ENCODE measurements at regions not wholly inside any gene's neighbourhood (a gene's known extent, or its start where the extent isn't known, plus 50 kb on each side); places are given as distances from the start of the nearest gene placed in this dataset.

DNA sequence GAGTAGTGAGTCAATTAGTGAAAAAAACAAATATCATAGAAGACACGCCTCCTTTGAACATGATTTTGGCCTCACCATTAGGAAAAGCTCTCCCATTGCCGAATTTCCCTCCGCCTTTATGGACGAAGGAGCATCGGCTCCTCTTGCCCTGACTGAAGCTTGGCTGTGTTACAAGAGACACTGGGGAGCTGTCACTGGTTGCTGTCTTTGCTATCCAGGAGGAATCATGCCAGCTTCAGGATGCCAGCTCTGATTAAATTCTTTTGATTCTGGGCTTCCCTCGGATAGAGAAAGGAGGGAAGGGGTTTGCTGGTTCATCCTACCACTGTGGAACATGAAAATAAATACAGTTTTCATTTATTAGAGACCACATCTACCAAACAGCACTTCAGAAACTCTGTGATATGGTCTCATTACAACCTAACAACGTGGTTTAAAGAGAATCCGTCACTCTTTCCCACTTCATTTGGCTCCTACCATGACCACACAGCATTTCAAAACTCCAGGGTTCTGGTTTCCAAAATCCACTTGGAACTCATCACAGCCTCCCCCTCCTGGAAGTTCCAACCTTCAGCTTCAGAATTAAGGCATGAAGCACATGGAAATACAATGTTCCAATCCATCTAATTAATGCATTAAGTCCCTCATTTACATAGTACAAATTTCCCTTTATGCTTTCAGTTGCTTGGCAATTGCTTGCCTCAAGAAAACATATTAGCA lies 446.0 kb downstream of the EFNB2 start:
- no peaks in the 10 kb centered on the region for H3K9me3 Mint-ChIP-seq
- ATAC-seq: no peak
- H3K4me3 Mint-ChIP-seq: no peak overlapping the region
- Histone ChIP-seq H3K4me1 (ENCODE audit: insufficient read depth) (no peaks in the 10 kb centered on the region), H3K36me3 (ENCODE audit: insufficient read depth) (no peaks in the 10 kb centered on the region), H4K20me1 (replicated peaks; ENCODE audit: insufficient read depth) (no peaks in the 10 kb centered on the region), H3F3A (replicated peaks; ENCODE audit: low read depth) (no peaks in the 10 kb centered on the region), H3K79me2 (replicated peaks; ENCODE audit: insufficient read depth) (no peaks in the 10 kb centered on the region), H3K4me3 (no peak overlapping the region), H3K27ac (ENCODE audit: low read depth) (no peak overlapping the region), H3K9me2 (ENCODE audit: insufficient read depth) (no peaks in the 10 kb centered on the region), H3K27me3 (ENCODE audit: insufficient read depth) (no peaks in the 10 kb centered on the region), H2AFZ (no peak overlapping the region), H3K4me2 (no peak overlapping the region)
- H3K27me3 Mint-ChIP-seq (ENCODE audit: insufficient read depth, low read depth, poor library complexity): peaks cover 6% of the 10 kb centered on the region
- TF ChIP-seq NANOG (IDR thresholded peaks at IDR 0.05; ENCODE audit: borderline replicate concordance) (no peak), JUNB (IDR thresholded peaks at IDR 0.05; ENCODE audit: unreplicated experiment) (no peak), ZNF331 (CRISPR knock-in tag; IDR thresholded peaks at IDR 0.05; ENCODE audit: low read depth) (no peak), POLR2AphosphoS5 (IDR thresholded peaks at IDR 0.05; ENCODE audit: low read depth) (no peak), STAT1 (IDR thresholded peaks at IDR 0.05; ENCODE audit: unreplicated experiment) (no peak), EZH2 (IDR thresholded peaks at IDR 0.05; ENCODE audit: low read depth, unreplicated experiment) (no peak), ZNF114 (CRISPR knock-in tag; IDR thresholded peaks at IDR 0.05) (no peak), CREB1 (CRISPR knock-in tag; IDR thresholded peaks at IDR 0.05; ENCODE audit: low read depth) (no peak), EZH2phosphoT487 (IDR thresholded peaks at IDR 0.05; ENCODE audit: unreplicated experiment) (no peak)
- TF ChIP-seq, protein P1, sequence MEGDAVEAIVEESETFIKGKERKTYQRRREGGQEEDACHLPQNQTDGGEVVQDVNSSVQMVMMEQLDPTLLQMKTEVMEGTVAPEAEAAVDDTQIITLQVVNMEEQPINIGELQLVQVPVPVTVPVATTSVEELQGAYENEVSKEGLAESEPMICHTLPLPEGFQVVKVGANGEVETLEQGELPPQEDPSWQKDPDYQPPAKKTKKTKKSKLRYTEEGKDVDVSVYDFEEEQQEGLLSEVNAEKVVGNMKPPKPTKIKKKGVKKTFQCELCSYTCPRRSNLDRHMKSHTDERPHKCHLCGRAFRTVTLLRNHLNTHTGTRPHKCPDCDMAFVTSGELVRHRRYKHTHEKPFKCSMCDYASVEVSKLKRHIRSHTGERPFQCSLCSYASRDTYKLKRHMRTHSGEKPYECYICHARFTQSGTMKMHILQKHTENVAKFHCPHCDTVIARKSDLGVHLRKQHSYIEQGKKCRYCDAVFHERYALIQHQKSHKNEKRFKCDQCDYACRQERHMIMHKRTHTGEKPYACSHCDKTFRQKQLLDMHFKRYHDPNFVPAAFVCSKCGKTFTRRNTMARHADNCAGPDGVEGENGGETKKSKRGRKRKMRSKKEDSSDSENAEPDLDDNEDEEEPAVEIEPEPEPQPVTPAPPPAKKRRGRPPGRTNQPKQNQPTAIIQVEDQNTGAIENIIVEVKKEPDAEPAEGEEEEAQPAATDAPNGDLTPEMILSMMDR (conservative IDR thresholded peaks at IDR 0.05; ENCODE audit: low read depth in 2 of 2): no peak
- TF ChIP-seq, protein P2, sequence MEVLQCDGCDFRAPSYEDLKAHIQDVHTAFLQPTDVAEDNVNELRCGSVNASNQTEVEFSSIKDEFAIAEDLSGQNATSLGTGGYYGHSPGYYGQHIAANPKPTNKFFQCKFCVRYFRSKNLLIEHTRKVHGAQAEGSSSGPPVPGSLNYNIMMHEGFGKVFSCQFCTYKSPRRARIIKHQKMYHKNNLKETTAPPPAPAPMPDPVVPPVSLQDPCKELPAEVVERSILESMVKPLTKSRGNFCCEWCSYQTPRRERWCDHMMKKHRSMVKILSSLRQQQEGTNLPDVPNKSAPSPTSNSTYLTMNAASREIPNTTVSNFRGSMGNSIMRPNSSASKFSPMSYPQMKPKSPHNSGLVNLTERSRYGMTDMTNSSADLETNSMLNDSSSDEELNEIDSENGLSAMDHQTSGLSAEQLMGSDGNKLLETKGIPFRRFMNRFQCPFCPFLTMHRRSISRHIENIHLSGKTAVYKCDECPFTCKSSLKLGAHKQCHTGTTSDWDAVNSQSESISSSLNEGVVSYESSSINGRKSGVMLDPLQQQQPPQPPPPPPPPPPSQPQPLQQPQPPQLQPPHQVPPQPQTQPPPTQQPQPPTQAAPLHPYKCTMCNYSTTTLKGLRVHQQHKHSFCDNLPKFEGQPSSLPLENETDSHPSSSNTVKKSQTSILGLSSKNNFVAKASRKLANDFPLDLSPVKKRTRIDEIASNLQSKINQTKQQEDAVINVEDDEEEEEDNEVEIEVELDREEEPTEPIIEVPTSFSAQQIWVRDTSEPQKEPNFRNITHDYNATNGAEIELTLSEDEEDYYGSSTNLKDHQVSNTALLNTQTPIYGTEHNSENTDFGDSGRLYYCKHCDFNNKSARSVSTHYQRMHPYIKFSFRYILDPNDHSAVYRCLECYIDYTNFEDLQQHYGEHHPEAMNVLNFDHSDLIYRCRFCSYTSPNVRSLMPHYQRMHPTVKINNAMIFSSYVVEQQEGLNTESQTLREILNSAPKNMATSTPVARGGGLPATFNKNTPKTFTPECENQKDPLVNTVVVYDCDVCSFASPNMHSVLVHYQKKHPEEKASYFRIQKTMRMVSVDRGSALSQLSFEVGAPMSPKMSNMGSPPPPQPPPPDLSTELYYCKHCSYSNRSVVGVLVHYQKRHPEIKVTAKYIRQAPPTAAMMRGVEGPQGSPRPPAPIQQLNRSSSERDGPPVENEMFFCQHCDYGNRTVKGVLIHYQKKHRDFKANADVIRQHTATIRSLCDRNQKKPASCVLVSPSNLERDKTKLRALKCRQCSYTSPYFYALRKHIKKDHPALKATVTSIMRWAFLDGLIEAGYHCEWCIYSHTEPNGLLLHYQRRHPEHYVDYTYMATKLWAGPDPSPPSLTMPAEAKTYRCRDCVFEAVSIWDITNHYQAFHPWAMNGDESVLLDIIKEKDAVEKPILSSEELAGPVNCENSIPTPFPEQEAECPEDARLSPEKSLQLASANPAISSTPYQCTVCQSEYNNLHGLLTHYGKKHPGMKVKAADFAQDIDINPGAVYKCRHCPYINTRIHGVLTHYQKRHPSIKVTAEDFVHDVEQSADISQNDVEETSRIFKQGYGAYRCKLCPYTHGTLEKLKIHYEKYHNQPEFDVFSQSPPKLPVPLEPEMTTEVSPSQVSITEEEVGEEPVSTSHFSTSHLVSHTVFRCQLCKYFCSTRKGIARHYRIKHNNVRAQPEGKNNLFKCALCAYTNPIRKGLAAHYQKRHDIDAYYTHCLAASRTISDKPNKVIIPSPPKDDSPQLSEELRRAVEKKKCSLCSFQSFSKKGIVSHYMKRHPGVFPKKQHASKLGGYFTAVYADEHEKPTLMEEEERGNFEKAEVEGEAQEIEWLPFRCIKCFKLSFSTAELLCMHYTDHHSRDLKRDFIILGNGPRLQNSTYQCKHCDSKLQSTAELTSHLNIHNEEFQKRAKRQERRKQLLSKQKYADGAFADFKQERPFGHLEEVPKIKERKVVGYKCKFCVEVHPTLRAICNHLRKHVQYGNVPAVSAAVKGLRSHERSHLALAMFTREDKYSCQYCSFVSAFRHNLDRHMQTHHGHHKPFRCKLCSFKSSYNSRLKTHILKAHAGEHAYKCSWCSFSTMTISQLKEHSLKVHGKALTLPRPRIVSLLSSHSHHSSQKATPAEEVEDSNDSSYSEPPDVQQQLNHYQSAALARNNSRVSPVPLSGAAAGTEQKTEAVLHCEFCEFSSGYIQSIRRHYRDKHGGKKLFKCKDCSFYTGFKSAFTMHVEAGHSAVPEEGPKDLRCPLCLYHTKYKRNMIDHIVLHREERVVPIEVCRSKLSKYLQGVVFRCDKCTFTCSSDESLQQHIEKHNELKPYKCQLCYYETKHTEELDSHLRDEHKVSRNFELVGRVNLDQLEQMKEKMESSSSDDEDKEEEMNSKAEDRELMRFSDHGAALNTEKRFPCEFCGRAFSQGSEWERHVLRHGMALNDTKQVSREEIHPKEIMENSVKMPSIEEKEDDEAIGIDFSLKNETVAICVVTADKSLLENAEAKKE (CRISPR knock-in tag; IDR thresholded peaks at IDR 0.05): no peak
- TF ChIP-seq, protein P3, sequence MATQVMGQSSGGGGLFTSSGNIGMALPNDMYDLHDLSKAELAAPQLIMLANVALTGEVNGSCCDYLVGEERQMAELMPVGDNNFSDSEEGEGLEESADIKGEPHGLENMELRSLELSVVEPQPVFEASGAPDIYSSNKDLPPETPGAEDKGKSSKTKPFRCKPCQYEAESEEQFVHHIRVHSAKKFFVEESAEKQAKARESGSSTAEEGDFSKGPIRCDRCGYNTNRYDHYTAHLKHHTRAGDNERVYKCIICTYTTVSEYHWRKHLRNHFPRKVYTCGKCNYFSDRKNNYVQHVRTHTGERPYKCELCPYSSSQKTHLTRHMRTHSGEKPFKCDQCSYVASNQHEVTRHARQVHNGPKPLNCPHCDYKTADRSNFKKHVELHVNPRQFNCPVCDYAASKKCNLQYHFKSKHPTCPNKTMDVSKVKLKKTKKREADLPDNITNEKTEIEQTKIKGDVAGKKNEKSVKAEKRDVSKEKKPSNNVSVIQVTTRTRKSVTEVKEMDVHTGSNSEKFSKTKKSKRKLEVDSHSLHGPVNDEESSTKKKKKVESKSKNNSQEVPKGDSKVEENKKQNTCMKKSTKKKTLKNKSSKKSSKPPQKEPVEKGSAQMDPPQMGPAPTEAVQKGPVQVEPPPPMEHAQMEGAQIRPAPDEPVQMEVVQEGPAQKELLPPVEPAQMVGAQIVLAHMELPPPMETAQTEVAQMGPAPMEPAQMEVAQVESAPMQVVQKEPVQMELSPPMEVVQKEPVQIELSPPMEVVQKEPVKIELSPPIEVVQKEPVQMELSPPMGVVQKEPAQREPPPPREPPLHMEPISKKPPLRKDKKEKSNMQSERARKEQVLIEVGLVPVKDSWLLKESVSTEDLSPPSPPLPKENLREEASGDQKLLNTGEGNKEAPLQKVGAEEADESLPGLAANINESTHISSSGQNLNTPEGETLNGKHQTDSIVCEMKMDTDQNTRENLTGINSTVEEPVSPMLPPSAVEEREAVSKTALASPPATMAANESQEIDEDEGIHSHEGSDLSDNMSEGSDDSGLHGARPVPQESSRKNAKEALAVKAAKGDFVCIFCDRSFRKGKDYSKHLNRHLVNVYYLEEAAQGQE (IDR thresholded peaks at IDR 0.05; ENCODE audit: unreplicated experiment): no peak
- TF ChIP-seq, protein P4, sequence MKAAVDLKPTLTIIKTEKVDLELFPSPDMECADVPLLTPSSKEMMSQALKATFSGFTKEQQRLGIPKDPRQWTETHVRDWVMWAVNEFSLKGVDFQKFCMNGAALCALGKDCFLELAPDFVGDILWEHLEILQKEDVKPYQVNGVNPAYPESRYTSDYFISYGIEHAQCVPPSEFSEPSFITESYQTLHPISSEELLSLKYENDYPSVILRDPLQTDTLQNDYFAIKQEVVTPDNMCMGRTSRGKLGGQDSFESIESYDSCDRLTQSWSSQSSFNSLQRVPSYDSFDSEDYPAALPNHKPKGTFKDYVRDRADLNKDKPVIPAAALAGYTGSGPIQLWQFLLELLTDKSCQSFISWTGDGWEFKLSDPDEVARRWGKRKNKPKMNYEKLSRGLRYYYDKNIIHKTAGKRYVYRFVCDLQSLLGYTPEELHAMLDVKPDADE (IDR thresholded peaks at IDR 0.05): no peak
- H3K4me1 Mint-ChIP-seq: peaks cover 9% of the 10 kb centered on the region; the same call in 2 of the 3 replicates
- H3K27ac Mint-ChIP-seq: no peak overlapping the region
- no peak for DNase-seq (ENCODE audit: low spot score)
- no peaks in the 10 kb centered on the region for H3K36me3 Mint-ChIP-seq (ENCODE audit: low read depth)

Measured in GM23338 (cell line).